Left hindlimb (tissue), 1 donor: ENCODE measurements at regions not wholly inside any gene's neighbourhood (a gene's known extent, or its start where the extent isn't known, plus 50 kb on each side); places are given as distances from the start of the nearest gene placed in this dataset.
"Not testable (repeated sequence)": the region's sequence is repeated elsewhere in the genome, so short reads cannot be mapped to it uniquely, and the experiment has no call there.

Experiments used
- DNase-seq: peaks from one replicate; pipeline ENCODE4 v3.0.0-alpha.2; 2018

GRCh38 chr10:65614956-65615565 is 1310.8 kb upstream of the LRRTM3 start:
- DNase-seq = no peak

- no peak for DNase-seq
These were observed 1307.7 kb upstream of the LRRTM3 start for GRCh38 chr10:65618126-65618525.

- DNase-seq = no peak
These were observed 1305.3 kb upstream of the LRRTM3 start for GRCh38 chr10:65620404-65621048.

GRCh38 chr10:65622608-65623007 is 1303.2 kb upstream of the LRRTM3 start:
- DNase-seq = no peak

GRCh38 chr10:65628493-65629139 is 1297.2 kb upstream of the LRRTM3 start:
- DNase-seq = no peak

- no peak for DNase-seq
These were observed 1265.8 kb upstream of the LRRTM3 start for GRCh38 chr10:65660006-65660405.

- peak; percentile 36 for DNase-seq
These were observed 1255.7 kb upstream of the LRRTM3 start for GRCh38 chr10:65670087-65670486.

- DNase-seq = not testable (repeated sequence)
These were observed 1255.2 kb upstream of the LRRTM3 start for GRCh38 chr10:65670596-65670995.

- DNase-seq = no peak
These were observed 1250.6 kb upstream of the LRRTM3 start for GRCh38 chr10:65675236-65675635.

GRCh38 chr10:65684896-65685295 is 1240.9 kb upstream of the LRRTM3 start:
- DNase-seq = no peak

GRCh38 chr10:65701168-65701776 is 1224.6 kb upstream of the LRRTM3 start:
- DNase-seq = no peak

GRCh38 chr10:65708057-65708456 is 1217.8 kb upstream of the LRRTM3 start:
- no peak for DNase-seq

GRCh38 chr10:65710306-65710705 is 1215.5 kb upstream of the LRRTM3 start:
- DNase-seq = no peak

GRCh38 chr10:65719790-65720189 is 1206.0 kb upstream of the LRRTM3 start:
- DNase-seq = no peak

GRCh38 chr10:65720901-65721300 is 1204.9 kb upstream of the LRRTM3 start:
- DNase-seq = no peak

- no peak for DNase-seq
These were observed 1202.3 kb upstream of the LRRTM3 start for GRCh38 chr10:65723525-65723924.

- no peak for DNase-seq
These were observed 1190.5 kb upstream of the LRRTM3 start for GRCh38 chr10:65735382-65735781.

GRCh38 chr10:65742906-65743305 is 1182.9 kb upstream of the LRRTM3 start:
- DNase-seq = no peak

GRCh38 chr10:65751218-65751617 is 1174.6 kb upstream of the LRRTM3 start:
- DNase-seq = no peak

- no peak for DNase-seq
These were observed 1173.9 kb upstream of the LRRTM3 start for GRCh38 chr10:65751896-65752295.

GRCh38 chr10:65753532-65753931 is 1172.3 kb upstream of the LRRTM3 start:
- DNase-seq = no peak

GRCh38 chr10:65754112-65754511 is 1171.7 kb upstream of the LRRTM3 start:
- DNase-seq = no peak

- DNase-seq = no peak
These were observed 1163.5 kb upstream of the LRRTM3 start for GRCh38 chr10:65762311-65762710.

- no peak for DNase-seq
These were observed 1160.8 kb upstream of the LRRTM3 start for GRCh38 chr10:65765006-65765541.
